ENCODE measurements at regions not wholly inside any gene's neighbourhood (a gene's known extent, or its start where the extent isn't known, plus 50 kb on each side); places are given as distances from the start of the nearest gene placed in this dataset.

DNA sequence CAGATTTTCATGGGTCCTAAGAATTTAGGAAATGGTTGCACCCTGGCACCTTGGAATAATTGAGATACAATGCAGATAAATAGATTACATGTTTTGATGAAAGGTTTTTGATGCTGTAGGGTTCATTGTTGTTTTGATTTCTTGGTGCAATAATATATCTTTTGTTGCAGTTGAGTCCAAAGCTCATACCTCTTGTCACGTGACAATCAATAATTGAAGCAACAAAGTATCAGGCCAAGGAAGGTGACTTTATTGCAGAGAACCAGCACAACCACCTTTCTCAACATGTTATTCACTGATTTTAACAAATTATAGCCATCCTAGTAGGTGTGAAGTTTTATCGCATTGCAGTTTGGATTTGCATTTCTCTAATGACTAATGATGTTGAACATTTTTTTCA is 285.5 kb upstream of the SLCO3A1 start:
- Histone ChIP-seq H3K27me3 (no peaks in the 10 kb centered on the region), H3K27ac (no peak overlapping the region), H3K36me3 (no peaks in the 10 kb centered on the region), H3K4me3 (no peak overlapping the region), H3K4me1 (no peaks in the 10 kb centered on the region), H3K9me3 (no peaks in the 10 kb centered on the region)
- TF ChIP-seq, protein P1, sequence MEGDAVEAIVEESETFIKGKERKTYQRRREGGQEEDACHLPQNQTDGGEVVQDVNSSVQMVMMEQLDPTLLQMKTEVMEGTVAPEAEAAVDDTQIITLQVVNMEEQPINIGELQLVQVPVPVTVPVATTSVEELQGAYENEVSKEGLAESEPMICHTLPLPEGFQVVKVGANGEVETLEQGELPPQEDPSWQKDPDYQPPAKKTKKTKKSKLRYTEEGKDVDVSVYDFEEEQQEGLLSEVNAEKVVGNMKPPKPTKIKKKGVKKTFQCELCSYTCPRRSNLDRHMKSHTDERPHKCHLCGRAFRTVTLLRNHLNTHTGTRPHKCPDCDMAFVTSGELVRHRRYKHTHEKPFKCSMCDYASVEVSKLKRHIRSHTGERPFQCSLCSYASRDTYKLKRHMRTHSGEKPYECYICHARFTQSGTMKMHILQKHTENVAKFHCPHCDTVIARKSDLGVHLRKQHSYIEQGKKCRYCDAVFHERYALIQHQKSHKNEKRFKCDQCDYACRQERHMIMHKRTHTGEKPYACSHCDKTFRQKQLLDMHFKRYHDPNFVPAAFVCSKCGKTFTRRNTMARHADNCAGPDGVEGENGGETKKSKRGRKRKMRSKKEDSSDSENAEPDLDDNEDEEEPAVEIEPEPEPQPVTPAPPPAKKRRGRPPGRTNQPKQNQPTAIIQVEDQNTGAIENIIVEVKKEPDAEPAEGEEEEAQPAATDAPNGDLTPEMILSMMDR (IDR thresholded peaks at IDR 0.05) = no peak
- no peak for ATAC-seq
- DNase-seq = no peak
- intact Hi-C loops (cut with DNase I) = no loop called here

- Histone ChIP-seq H3K4me3 (no peak overlapping the region), H3K36me3 (no peaks in the 10 kb centered on the region), H3K27ac (no peak overlapping the region), H3K4me1 (no peaks in the 10 kb centered on the region), H3K9me3 (no peaks in the 10 kb centered on the region), H3K27me3 (no peaks in the 10 kb centered on the region)
- TF ChIP-seq, protein P1 (IDR thresholded peaks at IDR 0.05) = no peak
- ATAC-seq (peak; percentile 85), DNase-seq (peak in 1 of 4 donors; percentile 40)
- intact Hi-C loops (cut with DNase I) = no loop called here
These were observed 281.4 kb upstream of the SLCO3A1 start for GRCh38 chr15:91572110-91572509.

DNA sequence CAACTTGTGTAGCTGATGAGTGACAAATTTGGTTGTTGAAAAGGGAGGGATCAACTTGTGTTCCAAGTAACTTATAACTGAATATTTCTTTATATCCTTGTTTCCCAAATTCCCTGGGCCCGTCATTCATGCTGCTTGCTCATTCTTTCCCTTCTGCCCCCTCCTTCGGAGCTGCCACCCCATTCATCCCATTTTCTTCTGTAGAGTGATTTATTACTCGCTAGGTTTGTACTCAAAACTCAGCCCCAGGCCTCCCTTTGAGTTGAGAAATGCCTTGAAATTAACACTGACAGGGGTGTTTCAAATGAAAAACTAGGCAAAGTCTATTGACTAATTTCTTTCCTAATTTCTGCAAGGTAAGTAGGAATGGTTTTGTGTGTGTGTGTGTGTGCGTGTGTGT is 277.4 kb upstream of the SLCO3A1 start:
- peaks cover 0 to 3% of the 10 kb centered on the region in 2 donors for H3K9me3 ChIP-seq
- intact Hi-C loops (cut with DNase I) = no loop called here
- no peaks in the 10 kb centered on the region for H3K4me1 ChIP-seq
- no peaks in the 10 kb centered on the region for H3K36me3 ChIP-seq
- H3K4me3 ChIP-seq = no peak overlapping the region
- no peak overlapping the region for H3K27ac ChIP-seq
- H3K27me3 ChIP-seq = no peaks in the 10 kb centered on the region
- TF ChIP-seq, protein P1 (IDR thresholded peaks at IDR 0.05) = no peak
- ATAC-seq (no peak), DNase-seq (no peak)

GRCh38 chr15:91578511-91578910 is 275.0 kb upstream of the SLCO3A1 start:
- DNase-seq (peak in 2 of 4 donors; percentile 26 to 37), ATAC-seq (peak; percentile 35)
- H3K9me3 ChIP-seq = peaks cover 0 to 3% of the 10 kb centered on the region in 2 donors
- H3K27me3 ChIP-seq = no peaks in the 10 kb centered on the region
- H3K4me1 ChIP-seq = no peaks in the 10 kb centered on the region
- no peak overlapping the region for H3K4me3 ChIP-seq
- H3K27ac ChIP-seq = peak overlapping the region in 1 of 2 donors; percentile 4
- no peaks in the 10 kb centered on the region for H3K36me3 ChIP-seq
- intact Hi-C loops (cut with DNase I) = no loop called here
- TF ChIP-seq, protein P1 (IDR thresholded peaks at IDR 0.05) = no peak

GRCh38 chr15:91584895-91585294 is 268.6 kb upstream of the SLCO3A1 start:
- no peaks in the 10 kb centered on the region for H3K4me1 ChIP-seq
- H3K4me3 ChIP-seq = no peak overlapping the region
- TF ChIP-seq, protein P1 (IDR thresholded peaks at IDR 0.05) = no peak
- H3K36me3 ChIP-seq = no peaks in the 10 kb centered on the region
- DNase-seq = no peak
- intact Hi-C loops (cut with DNase I) = no loop called here
- H3K27ac ChIP-seq = no peak overlapping the region
- no peak for ATAC-seq
- no peaks in the 10 kb centered on the region for H3K9me3 ChIP-seq
- H3K27me3 ChIP-seq = no peaks in the 10 kb centered on the region

Data from left lung (tissue), 4 donors.